Mesothelial cell of epicardium (in vitro differentiated cells): ENCODE measurements at regions not wholly inside any gene's neighbourhood (a gene's known extent, or its start where the extent isn't known, plus 50 kb on each side); places are given as distances from the start of the nearest gene placed in this dataset.

ENCODE experiments used
- DNase-seq, 2 experiments: peaks; one replicate each; pipeline ENCODE4 v3.0.0; 2021; ENCODE audit warnings: low spot score in 2 of 2; ENCODE audit not compliant: unreplicated experiment in 2 of 2
- H3K27ac Mint-ChIP-seq: 2 replicates; pipeline ENCODE4 v1.8.0; 2021; ENCODE audit warnings: mixed read lengths
- H3K27me3 Mint-ChIP-seq: 2 replicates; pipeline ENCODE4 v1.8.0; 2021; ENCODE audit warnings: low read depth, mixed read lengths
- H3K36me3 Mint-ChIP-seq: 2 replicates; pipeline ENCODE4 v1.8.0; 2021; ENCODE audit warnings: mixed read lengths
- H3K4me1 Mint-ChIP-seq: 2 replicates; pipeline ENCODE4 v1.8.0; 2021; ENCODE audit warnings: mixed read lengths
- H3K4me3 Mint-ChIP-seq: 2 replicates; pipeline ENCODE4 v1.8.0; 2021; ENCODE audit warnings: mild to moderate bottlenecking, moderate library complexity, mixed read lengths
- H3K9me3 Mint-ChIP-seq: 2 replicates; pipeline ENCODE4 v1.8.0; 2021; ENCODE audit warnings: mixed read lengths
- TF ChIP-seq, protein P1 (sequence below): fragments of 200-600 bp; sonication (generic); IDR thresholded peaks from one replicate; pipeline ENCODE4 v1.5.0; 2021; ENCODE audit warnings: antibody characterized with exemption; ENCODE audit not compliant: unreplicated experiment

DNA sequence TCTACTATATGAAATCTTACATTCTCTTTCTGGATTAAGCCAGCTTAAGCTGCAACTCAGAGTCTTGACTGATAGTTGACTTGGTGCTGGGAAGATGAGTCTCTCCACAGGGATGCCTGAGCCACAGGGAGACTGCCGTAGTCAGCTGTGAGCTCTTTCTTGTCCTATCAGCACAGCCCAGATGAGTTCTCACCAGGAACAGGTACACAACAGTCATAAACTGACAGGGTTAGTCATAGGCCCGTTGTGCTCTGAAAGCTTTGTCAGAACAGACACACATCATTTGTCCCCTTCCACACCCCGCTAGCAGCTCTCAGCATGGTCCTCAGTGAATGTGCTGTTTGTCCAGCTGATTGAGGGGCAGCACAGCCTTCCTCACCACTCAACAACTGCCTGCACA lies 221.6 kb downstream of the RPS24 start:
- Mint-ChIP-seq H3K4me3 (no peak overlapping the region), H3K27ac (no peak overlapping the region), H3K36me3 (no peaks in the 10 kb centered on the region), H3K9me3 (no peaks in the 10 kb centered on the region), H3K27me3 (no peaks in the 10 kb centered on the region), H3K4me1 (peaks cover 20% of the 10 kb centered on the region)
- TF ChIP-seq, protein P1, sequence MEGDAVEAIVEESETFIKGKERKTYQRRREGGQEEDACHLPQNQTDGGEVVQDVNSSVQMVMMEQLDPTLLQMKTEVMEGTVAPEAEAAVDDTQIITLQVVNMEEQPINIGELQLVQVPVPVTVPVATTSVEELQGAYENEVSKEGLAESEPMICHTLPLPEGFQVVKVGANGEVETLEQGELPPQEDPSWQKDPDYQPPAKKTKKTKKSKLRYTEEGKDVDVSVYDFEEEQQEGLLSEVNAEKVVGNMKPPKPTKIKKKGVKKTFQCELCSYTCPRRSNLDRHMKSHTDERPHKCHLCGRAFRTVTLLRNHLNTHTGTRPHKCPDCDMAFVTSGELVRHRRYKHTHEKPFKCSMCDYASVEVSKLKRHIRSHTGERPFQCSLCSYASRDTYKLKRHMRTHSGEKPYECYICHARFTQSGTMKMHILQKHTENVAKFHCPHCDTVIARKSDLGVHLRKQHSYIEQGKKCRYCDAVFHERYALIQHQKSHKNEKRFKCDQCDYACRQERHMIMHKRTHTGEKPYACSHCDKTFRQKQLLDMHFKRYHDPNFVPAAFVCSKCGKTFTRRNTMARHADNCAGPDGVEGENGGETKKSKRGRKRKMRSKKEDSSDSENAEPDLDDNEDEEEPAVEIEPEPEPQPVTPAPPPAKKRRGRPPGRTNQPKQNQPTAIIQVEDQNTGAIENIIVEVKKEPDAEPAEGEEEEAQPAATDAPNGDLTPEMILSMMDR = no peak
- DNase-seq = no peak

DNA sequence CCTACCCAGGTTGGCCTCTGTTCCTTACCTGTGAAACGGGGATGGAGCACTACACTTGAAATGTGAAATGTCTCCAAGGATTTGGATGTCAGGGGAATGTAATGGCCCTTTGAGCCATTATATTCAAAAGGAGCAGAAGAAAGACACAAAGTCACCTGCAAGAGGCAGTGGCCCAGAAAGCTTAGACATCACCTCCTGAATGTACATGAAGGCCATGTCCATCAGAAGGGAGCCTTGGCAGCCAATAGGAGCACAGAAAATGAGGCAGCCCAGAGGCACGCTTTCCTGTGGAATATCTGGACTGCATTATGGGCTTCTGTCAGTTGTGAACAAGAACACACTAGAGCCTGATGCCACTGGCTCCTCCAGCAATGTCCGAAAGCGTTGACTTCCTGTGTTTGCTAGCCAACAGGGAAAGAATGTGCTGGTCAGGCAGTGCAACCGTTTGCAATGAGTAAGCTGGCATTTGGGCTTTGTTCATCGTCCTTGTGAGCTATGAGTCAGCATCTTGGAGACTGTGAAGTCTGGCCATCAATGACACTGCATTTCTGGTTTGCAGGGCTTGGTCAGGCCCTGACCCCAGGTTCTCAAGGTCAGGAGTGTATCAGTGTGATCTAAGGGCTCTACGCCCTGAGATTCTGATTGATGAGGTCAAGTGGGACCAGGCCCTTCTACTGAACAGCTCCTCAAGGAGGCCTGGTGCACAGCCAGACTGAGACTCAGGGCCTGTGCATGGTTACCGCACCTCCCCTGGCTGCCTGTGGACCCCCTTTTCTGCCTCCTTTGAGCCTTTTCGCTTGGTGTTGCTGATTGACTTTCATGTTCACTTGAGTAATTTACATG lies 222.4 kb downstream of the RPS24 start:
- H3K4me1 Mint-ChIP-seq = peaks cover 28% of the 10 kb centered on the region
- H3K4me3 Mint-ChIP-seq = no peak overlapping the region
- no peak for DNase-seq
- no peaks in the 10 kb centered on the region for H3K27me3 Mint-ChIP-seq
- no peaks in the 10 kb centered on the region for H3K9me3 Mint-ChIP-seq
- TF ChIP-seq, protein P1 = no peak
- no peak overlapping the region for H3K27ac Mint-ChIP-seq
- no peaks in the 10 kb centered on the region for H3K36me3 Mint-ChIP-seq

DNA sequence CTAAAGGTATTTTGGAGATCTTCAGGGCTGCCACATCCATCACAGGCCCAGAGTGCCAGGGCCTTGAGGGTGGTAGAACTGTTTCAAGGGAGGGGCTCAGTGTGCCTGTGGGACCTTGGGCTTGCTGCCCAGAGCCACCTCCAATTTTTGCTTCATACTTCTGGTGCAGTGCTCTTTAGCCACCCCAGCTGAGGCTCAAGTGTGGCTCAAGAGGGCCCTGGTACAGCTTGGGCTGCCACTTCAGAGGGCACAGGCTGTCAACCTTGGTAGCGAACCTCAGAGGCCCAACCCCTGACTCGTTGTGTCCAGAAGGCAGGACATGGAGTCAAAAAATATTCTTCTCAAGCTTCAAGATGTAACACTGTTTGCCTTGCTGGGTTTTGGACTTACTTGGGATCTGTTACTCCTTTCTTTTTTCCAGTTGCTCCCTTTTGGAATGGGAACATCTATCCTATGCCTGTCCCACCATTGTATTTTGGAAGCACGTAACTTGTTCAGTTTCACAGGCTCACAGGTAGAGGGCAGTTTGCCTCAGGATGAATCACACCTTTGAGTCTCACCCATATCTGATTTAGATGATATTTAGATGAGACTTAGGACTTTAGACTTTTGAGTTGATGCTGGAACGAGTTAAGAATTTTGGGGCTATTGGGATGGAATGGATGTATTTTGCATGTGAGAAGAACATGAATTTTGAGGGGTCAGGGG lies 224.8 kb downstream of the RPS24 start:
- H3K4me3 Mint-ChIP-seq = no peak overlapping the region
- peaks cover 36% of the 10 kb centered on the region for H3K4me1 Mint-ChIP-seq
- no peaks in the 10 kb centered on the region for H3K9me3 Mint-ChIP-seq
- DNase-seq = no peak
- H3K27ac Mint-ChIP-seq = peak overlapping the region; percentile 75
- H3K27me3 Mint-ChIP-seq = no peaks in the 10 kb centered on the region
- TF ChIP-seq, protein P1 = no peak
- H3K36me3 Mint-ChIP-seq = no peaks in the 10 kb centered on the region

DNA sequence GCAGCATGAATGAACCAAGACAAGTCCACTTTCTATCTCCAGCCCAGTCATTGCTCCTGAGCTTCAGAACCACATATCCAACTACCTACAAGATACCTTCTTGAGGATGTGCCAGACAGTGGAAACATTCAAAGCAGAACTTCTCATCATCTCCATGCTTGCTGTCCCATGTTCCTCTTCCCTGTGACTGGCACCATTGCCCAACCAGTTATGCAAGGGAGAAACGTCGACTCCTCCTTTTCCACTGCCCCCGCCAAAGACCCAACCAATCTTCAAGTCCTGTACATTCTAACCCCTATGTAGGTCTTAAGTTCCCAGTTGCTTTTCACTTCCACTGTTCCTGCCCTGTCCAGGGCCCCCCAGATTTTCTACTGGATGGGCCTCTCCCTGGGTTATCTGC lies 225.7 kb downstream of the RPS24 start:
- TF ChIP-seq, protein P1 = no peak
- peaks cover 36% of the 10 kb centered on the region for H3K4me1 Mint-ChIP-seq
- H3K4me3 Mint-ChIP-seq = no peak overlapping the region
- no peaks in the 10 kb centered on the region for H3K9me3 Mint-ChIP-seq
- no peak for DNase-seq
- H3K27me3 Mint-ChIP-seq = no peaks in the 10 kb centered on the region
- H3K36me3 Mint-ChIP-seq = no peaks in the 10 kb centered on the region
- peak overlapping the region; percentile 75 for H3K27ac Mint-ChIP-seq

DNA sequence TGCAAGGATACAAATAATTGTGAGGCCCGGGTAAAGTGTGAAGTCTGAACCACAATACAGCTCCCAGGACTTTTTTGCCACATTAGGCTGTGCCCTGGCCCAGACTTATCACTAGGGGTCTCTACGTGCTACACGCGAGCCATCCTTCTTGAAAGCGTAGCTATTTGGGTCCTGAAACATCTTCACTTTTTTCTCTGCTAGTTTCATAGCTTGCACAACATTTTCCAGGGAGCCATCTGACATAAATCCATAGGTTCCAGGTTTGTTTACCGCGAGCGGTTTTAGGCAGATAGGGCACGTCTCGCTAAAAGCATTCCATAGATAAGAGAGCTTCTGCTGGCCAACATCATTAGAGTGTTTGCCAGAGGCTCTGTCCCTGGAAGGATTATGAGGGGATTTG lies 226.5 kb downstream of the RPS24 start:
- TF ChIP-seq, protein P1 = no peak
- Mint-ChIP-seq H3K9me3 (no peaks in the 10 kb centered on the region), H3K4me1 (peaks cover 36% of the 10 kb centered on the region), H3K4me3 (no peak overlapping the region), H3K27me3 (no peaks in the 10 kb centered on the region), H3K36me3 (no peaks in the 10 kb centered on the region), H3K27ac (peak overlapping the region; percentile 75)
- DNase-seq = peak in 1 of 2 experiments; percentile 41
